Fibroblast of skin of left quadriceps (primary cell): ENCODE measurements at regions not wholly inside any gene's neighbourhood (a gene's known extent, or its start where the extent isn't known, plus 50 kb on each side); places are given as distances from the start of the nearest gene placed in this dataset.
"Not testable (repeated sequence)": the region's sequence is repeated elsewhere in the genome, so short reads cannot be mapped to it uniquely, and the experiment has no call there.

Experiments used
- DNase-seq, 2 experiments: peaks; one replicate each; pipeline ENCODE4 v3.0.0-alpha.2; 2013; ENCODE audit warnings: low read depth in 2 of 2

DNA sequence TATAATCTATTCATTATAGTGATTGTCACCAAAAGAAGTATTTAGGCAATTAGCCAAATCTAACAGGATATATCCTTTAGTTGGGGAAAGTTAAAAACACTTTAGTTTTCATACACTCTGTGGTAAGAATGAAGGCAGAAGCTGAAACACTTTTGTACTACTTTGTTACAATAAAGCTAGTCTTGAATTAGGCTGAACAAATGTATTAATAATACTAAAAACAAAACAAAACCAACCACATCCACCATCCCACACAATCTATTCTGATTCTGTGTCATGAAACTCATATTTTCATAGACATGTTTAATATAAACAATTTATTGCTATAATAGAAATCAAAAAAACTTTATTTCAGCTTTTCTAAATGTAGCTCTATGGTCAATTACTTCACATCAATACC is 508.8 kb downstream of the ZEB2 start:
- no peak for DNase-seq

DNA sequence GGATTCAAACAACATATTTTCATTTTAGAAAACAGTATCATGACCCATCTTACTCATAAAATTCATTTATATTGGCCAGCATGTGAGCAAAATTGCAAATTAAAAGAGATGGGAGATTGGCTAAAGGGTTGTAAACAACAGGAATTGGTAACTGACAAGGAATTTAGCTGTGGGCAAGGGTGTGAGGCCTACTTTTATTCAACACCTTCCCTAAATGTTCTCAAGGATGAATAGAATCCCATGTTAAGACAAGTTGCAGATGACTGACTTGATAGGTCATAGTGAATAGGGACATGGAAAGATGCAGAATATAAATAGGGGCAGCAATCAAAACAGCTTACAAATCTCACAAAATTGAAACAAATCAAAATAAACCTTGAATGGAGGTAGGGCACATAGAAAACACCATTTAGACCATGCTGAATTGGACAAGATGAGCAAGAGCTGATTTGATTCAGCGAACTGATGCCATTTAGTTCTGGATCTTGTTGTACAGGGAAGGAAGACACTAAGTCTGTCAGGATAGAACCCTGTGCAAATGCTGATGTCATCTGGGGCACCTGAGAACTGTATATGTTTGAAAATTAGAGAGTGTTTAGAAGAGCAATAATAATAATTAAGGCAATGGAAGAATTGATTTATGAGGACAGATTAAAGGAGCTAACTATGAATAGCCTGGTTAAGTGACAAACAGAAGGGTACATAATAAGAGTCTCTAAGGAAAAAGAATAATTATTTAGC is 509.7 kb downstream of the ZEB2 start:
- DNase-seq, result no peak

DNA sequence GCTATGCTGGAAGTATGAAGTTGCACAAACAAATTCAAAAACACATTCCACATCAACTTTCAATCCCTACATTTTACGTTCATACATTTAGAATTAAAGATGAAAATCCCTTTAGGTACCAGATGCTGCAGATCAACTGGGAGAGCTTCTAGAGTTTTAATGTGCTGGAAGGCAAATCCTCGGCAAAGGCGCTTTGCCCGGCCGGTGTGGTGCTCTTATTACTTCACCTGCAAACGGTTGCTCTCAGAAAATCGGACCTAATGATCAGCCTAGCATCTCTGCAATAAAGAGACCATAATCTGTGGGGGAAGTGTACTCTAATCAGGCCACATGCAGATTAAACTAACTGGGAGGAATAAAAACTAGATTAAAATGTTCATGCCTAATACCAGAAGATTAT is 513.8 kb downstream of the ZEB2 start:
- DNase-seq, result no peak

DNA sequence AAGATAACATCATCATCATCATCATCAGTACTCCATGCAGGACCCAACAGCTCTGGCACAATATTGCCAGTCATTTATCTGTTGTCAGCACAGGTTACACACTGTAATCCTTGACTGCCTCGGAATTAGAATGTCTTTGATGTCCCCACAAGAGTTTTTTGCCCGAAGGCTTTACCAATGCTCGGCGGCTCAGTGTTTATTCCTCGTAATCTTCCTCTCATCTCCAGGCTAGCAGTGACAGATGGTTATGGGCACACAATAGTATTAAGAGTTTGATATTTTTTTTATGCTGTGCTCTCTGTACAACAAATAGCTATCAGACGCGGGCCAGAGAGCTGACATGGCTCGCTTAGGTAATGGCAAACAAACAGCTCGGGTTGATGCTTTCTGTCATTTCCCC is 515.2 kb downstream of the ZEB2 start:
- no peak for DNase-seq

DNA sequence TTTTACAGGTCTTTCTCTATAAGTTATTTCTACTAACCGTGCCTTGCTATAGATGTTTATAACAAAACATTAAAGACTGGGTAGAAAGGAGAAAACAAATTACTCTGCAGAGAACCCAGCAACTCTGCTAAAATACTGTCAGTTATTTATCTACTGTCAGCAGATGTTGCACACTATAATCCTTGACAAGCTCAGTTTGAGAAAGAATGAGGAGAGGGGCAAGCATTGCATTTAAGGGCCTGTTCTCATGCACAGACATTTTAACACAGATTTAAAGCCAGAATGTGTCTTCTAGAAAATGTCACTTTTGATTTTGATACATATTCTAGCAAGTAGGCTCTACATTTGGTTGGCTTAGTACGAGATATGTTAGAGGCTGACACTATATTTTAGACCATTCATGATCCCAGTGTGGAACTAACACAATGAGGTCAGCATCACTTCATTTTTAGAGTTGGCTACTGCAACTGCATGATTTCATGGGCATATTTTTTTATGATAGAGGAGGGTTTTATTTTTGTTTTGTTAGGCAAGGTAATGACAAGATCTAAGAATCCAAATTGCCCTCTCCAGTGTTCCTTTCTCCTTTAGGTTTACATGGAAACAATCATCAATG is 516.4 kb downstream of the ZEB2 start:
- DNase-seq, result no peak

DNA sequence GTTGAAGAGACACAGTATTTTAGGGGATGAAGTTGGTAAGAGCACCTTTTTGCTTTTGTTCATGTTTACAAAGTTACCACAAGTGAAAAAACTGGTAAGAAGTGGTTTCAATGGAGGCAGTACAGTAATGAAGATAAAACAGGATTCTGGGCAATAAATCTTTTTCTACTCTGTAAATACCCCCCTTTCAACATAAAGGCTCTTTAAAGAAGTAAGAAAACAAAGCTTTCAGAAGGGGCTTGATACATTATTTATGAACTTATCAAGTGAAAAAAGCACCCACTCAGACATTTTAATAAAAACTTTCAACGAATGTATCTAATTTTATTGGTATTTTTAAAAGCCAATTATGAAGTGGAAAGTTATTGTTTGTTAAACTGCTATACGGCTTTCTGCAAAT is 522.9 kb downstream of the ZEB2 start:
- DNase-seq, result no peak

DNA sequence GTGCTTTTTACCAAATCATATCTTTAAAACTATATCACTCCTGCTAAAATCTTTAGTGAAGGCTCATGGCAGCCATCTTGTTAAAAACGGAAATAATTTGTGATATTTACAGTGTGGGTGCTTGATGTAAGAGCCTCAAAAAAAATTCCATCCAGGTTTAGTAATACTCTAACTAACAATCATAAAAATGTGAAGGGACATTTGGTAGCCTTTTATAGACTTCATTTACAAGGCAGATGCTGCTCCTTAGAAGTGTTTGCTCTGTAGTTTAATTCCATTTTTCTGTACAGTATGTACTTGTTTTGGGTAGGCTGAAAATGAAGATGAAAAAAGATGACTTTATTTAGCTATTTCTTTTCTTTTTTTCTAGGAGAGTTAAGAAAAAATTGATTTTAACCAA is 525.0 kb downstream of the ZEB2 start:
- no peak for DNase-seq

DNA sequence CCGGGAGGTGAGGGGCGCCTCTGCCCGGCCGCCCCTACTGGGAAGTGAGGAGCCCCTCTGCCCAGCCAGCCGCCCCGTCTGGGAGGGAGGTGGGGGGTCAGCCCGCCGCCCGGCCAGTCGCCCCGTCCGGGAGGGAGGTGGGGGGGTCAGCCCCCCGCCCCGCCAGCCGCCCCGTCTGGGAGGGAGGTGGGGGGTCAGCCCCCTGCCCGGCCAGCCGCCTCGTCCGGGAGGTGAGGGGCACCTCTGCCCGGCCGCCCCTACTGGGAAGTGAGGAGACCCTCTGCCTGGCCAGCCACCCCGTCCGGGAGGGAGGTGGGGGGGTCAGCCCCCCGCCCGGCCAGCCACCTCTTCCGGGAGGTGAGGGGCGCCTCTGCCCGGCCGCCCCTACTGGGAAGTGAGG is 528.3 kb downstream of the ZEB2 start:
- DNase-seq, result not testable (repeated sequence)

DNA sequence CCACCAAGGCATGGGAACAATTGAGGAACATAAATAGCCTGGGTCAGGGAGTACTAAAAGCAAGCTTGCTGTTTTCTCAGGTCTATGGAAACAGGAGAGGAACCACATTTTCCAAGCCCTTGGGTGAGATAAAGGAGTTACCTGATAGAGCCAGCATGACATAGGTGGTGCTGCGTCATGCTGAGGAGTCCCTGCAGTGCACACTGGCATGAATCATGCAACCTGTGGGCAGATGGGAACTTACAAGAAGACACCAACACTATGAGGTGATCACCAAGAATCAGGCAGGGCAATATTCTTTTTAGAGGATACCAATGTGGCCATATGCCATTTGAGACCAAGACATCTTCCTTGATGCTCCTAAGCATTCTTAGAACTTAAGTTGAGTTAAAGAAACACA is 531.8 kb downstream of the ZEB2 start:
- DNase-seq, result no peak

DNA sequence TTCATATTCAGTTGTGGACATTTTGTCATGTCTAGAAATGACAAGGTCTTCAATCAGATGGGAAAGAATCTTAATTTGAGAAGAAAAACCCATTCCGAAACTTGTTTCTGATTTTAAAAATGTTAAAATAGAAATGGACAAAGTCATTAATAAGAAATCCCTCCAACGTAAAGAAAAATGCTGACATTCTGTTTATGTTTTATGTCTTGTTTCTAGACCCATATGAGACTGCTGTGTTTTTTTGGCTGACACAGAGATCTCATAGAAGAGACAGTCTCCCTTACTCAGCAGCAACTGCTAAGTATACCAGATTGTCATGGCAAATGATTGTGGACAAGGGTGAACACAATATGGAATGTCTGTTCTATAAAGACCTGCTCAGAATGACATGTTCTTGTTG is 538.5 kb downstream of the ZEB2 start:
- DNase-seq, result no peak

DNA sequence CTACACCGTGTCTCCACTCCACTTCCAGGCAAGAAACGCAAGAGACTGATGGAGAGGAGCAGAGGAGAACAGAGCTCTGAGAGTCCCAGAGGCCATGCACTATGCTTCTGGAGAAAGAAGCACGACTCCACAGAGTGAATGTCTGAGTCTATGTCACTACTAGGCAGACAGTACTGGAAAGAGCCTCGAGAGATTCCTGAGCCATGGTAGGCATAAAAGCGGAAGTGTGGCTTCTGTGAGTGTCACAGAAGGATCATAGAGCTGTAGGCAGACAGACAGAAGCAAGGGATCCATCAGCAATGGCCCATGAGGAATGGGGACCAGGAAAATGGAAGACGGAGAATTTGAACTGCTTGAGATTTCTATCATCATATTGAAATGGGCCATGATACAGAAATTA is 542.6 kb downstream of the ZEB2 start:
- DNase-seq, result no peak

DNA sequence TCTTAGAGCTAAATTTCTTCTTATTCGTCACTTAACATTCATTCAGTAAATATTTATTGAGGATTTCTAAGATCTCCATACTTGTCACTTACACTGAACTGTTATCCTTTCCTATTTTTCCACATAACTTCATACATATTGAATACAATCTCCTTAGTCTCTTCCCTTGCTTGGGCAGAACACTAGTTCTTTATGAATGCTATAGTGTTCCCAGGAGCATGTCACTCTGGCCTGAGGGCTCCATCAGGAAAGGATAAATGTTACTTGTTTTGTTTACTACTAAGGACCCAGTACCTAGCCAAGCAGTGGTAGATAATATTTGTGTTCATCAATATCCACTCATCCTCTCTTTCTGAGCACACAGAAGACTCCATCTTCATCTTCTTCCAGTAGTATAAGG is 544.7 kb downstream of the ZEB2 start:
- DNase-seq, result no peak

DNA sequence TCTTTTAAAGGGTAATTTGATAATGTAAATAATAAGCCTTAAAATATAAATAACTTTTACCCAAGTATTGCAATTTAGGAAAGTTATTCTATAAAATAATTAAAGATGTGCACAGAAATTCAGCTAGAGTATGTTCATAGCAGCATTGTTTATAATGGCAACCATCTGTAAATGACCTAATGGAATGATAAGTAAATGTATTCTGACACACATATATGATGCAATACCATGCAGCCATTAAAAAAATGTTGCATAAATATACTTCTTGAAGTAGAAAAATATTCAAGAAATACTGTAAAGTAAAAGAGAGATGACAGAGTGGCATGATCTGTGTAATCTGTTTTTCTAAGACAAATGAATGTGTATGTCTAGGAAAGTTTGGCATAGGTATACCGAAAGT is 545.7 kb downstream of the ZEB2 start:
- peak; percentile 40 to 45 for DNase-seq

DNA sequence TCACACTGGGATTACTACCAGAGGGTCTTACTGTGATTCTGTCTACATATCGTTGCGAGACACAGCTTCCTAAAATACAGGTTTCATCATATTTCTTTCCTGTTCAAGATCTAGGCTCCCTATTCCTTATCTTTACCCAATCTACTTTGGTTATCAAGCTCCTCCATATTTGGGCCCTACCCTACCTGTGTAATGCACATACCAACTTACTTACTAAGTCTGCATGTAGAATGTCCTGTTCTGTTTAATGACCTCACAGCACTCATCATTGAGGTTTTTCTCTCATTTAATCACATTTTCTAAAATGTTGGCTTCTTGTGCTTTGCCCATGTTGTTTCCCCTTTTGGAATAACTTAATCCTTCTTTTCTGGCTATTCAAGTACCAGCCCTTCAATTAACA is 551.1 kb downstream of the ZEB2 start:
- no peak for DNase-seq

DNA sequence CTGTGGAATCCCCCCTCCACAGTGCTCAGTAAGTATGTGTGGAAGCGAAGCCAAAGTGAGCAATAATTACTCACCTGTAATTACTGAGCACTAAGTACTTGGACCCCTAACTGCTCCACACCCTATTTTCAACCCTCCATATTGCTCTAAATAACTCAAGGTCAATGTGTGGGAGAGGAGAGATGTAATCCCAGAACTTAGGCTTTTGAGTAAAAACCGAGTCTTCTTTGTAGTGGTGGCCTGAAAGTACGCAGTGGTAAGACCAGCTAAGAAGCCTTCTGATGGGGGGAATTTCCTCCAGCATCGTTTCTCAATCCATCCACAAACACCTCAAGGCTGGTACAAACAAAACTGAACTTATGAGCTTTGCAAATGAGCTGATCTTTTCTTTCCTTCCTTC is 551.6 kb downstream of the ZEB2 start:
- DNase-seq, result no peak

DNA sequence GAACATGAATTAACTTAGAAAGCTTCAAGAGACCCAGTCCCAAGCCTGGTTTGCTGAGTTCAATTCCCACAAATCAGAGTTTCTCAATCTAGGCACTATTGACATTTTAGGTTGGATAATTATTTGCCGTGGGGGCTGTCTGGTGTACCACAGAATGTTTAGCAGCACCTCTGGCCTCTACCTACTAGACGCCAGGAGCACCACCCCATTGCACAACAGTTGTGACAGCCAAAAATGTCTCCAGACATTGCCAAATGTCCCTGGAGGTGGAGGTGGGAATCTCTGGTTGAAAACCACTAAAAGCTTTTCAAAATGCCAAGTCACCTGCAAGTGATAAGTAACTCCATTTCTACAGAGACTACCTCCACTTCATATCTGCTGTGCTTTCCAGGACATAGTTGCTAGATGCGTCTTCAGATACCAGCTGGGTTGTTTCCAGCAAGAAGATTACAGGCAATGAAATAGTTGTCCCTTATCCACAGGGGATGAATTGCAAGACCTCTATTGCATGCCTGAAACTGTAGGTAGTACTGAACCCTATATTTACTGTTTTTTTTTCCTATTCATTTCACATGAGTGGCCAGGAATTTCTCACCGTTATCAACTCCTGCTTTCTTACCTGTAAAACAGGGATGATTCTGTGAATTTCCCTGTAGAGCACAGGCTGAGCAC is 554.3 kb downstream of the ZEB2 start:
- DNase-seq, result no peak

DNA sequence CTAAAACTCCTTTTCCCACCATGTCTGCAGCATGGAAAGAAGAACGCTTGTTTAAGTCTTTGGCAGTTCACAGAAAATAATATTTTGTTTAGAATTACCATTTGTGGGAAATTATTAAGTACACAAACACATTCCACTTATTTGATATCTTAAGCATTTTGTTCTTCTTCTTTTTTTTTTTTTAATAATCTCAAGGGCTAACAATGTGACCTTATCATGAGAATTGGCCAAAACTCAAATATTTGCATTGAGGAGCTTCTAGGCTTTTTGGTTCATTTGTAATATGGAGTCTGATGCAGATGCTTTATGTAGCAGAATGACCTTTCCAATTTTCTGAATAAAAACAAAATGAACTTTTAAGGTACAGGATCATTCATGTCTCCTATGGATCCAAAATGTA is 555.0 kb downstream of the ZEB2 start:
- no peak for DNase-seq

DNA sequence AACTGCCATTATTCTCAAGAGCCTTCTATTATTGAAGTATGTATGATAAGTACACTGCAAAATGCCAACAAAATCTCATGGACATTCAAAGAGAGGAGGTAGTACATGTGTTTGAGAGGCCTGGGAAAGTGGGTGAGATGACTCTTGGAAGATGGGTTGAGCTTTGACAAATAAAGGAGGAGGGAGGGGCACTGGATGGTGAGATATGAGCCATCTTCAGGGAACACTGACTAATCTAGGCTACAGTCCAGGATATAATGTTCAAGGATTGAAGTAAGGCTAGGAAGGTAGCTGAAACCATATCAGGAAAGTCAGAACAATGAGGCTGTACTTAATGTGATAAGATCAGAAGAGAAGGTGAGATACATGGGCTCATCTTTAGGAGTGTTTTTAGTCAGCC is 559.7 kb downstream of the ZEB2 start:
- no peak for DNase-seq

DNA sequence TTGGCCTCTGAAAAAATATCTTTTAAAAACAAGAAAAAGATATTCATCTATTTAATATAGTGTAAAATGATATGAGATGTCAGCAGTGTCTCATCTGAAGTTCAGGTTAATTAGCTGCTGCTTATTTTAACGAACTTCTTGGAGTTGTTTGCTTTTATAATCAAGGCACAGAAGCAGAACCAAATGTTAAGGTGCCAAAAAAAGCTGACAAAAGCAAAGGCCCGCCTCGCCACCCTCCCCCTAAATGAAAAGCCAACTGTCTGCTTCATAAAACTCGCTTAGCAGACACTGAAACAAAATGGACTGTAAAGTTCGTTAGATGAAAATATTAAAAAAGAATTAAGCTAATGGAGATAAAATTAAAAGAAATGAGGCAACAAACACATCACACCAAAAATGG is 562.6 kb downstream of the ZEB2 start:
- DNase-seq, result no peak

DNA sequence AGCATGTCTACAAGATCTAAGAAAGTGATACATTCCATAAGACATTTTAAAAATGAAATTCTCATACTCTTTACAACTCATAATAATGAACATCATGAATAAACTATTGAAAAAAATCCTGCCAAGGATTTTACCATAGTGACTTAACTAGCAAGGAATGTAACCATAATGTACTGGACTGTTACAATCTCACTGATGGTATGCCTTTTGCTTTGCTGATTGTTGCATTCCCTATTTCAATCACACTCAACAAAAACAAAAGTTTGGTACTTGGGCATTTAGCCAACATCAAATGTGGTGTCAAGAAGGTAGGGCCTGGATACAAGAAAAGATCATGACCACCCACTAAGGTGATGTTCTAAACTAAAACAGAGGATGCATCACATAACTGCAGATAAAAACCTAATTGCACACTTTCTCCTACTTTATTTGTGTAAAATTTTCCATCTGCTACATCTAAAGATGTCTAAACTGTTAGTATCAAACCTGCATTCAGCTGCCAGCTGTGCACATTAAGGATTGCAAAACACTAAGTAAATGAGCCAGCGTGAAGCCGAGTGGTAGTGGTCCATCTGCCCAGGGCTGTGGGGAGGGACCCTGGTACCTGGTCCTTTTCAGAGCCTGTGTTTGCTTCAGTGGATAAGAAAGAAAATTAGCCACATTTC is 564.4 kb downstream of the ZEB2 start:
- DNase-seq, result peak; percentile 75 to 79

DNA sequence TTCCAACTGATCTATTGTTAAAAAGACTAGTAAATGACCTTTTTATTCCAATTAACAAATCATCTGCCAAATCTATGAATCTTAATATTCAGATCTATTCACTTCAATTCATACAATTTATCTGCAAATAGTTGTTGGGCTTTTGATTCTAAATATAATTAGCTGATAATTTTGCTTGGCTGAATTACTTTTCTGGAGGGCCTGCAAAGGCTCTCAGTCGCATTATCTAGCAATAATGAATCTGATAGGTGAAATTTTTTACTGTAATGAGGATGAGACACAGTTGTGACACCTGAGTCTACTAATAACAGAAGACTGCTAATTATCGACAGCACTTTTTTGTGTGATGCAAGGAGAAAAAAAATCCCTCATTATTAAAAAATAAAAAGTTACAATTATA is 565.1 kb downstream of the ZEB2 start:
- DNase-seq, result no peak

DNA sequence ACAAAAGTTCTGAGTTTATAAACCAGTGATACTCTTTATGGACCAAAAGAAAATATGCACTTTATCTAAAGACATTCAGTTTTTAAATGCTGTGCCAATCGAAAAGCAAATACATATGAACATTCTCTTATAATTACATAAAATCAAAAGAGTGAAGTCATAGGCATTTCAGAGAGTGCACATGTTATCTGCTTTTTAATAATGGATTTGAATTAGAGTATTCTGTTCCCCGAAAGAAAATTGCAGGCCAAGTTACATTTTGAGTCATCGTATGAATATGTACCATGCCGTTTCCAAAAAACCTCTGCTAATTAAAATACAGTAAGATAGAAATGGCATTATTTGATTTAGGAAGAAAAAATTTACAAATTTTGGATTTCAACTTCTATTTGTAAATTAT is 565.7 kb downstream of the ZEB2 start:
- no peak for DNase-seq
